Panc1 (cell line): ENCODE measurements at regions not wholly inside any gene's neighbourhood (a gene's known extent, or its start where the extent isn't known, plus 50 kb on each side); places are given as distances from the start of the nearest gene placed in this dataset.

Source experiments
- ATAC-seq: fragments of 200-7000 bp; cut with Tn5 transposase; 2 replicates; pipeline ENCODE4 v1.9.1; 2020; ENCODE audit warnings: mild to moderate bottlenecking, moderate library complexity
- BruUV-seq: library from RNA; stranded (reverse); fragments of 400-500 nt; replicated peaks from 2 replicates; lab custom pipeline; 2021; lab: Mats Ljungman, UMichigan
- CTCF ChIA-PET: fragments of 300-600 bp; sonication (Branson Sonifier 250); formaldehyde crosslinking; loops from one replicate; lab custom pipeline; 2022; ENCODE audit warnings: antibody characterized with exemption; lab: Charles Lee
- POLR2A ChIA-PET: fragments of 300-600 bp; sonication (Branson Sonifier 250); formaldehyde crosslinking; loops from one replicate; lab custom pipeline; 2022; ENCODE audit warnings: antibody characterized with exemption; lab: Charles Lee
- DNase-seq: peaks from one replicate; pipeline ENCODE4 v3.0.0-alpha.2; 2010; ENCODE audit warnings: low read depth, low spot score
- H3K27ac ChIP-seq: 2 replicates; pipeline ENCODE4 v1.5.1; 2011; ENCODE audit warnings: mild to moderate bottlenecking, low read length, inconsistent platforms
- H3K27me3 ChIP-seq: fragments of 200-500 bp; sonication (Bioruptor generic); 2 replicates; pipeline ENCODE4 v1.6.0; 2014; ENCODE audit warnings: low read length, inconsistent platforms; ENCODE audit not compliant: control insufficient read depth, insufficient read depth
- H3K36me3 ChIP-seq: fragments of 200-500 bp; sonication (Bioruptor generic); 2 replicates; pipeline ENCODE4 v1.5.1; 2014; ENCODE audit warnings: inconsistent platforms, mild to moderate bottlenecking, low read length, moderate library complexity; ENCODE audit not compliant: control insufficient read depth, insufficient read depth
- H3K4me1 ChIP-seq: 2 replicates; pipeline ENCODE4 v1.5.1; 2011; ENCODE audit warnings: inconsistent platforms, mild to moderate bottlenecking, low read length, moderate library complexity; ENCODE audit not compliant: control insufficient read depth, insufficient read depth
- H3K4me3 ChIP-seq, 2 experiments: 2 replicates each; pipeline ENCODE4 v1.5.1; 2011 to 2012; ENCODE audit warnings: low read depth in 2 of 2, low read length in 2 of 2, mild to moderate bottlenecking in 2 of 2, inconsistent platforms in 1 of 2, moderate library complexity in 1 of 2
- H3K9me3 ChIP-seq: fragments of 200-500 bp; sonication (Bioruptor generic); 2 replicates; pipeline ENCODE4 v1.5.1; 2014; ENCODE audit warnings: low read depth, mild to moderate bottlenecking, inconsistent platforms, low read length, moderate library complexity; ENCODE audit not compliant: control insufficient read depth, insufficient read depth
- CTCF ChIP-seq: fragments of 450-650 bp; IDR thresholded peaks from 2 replicates; pipeline ENCODE4 v1.5.1; 2017; ENCODE audit warnings: mild to moderate bottlenecking
- POLR2AphosphoS5 ChIP-seq: IDR thresholded peaks from 2 replicates; pipeline ENCODE4 v1.6.1; 2012; ENCODE audit warnings: mild to moderate bottlenecking, low read depth, low read length, moderate library complexity
- REST ChIP-seq, 2 experiments: IDR thresholded peaks; 2 replicates each; pipeline ENCODE4 v1.6.1; 2011 to 2012; ENCODE audit warnings: low read depth in 2 of 2, control low read depth in 1 of 2, low read length in 1 of 2, mild to moderate bottlenecking in 1 of 2, moderate library complexity in 1 of 2; ENCODE audit not compliant: insufficient read depth in 1 of 2
- SIN3A ChIP-seq: IDR thresholded peaks from 2 replicates; pipeline ENCODE4 v1.6.1; 2012; ENCODE audit warnings: low read depth, mild to moderate bottlenecking, low read length, moderate library complexity, borderline replicate concordance; ENCODE audit not compliant: insufficient read depth
- TCF7L2 ChIP-seq: IDR thresholded peaks from 2 replicates; pipeline ENCODE4 v1.6.1; 2011; ENCODE audit warnings: mild to moderate bottlenecking, low read depth, low read length, inconsistent platforms
- in situ Hi-C: cut with HindIII; loops from 2 replicates; pipeline ENCODE4 v1.10.0; 2016; ENCODE audit warnings: low sequenced_read_pairs, low pct_unique_long_range_greater_than_20kb
- intact Hi-C: fragments of 100-400 bp; cut with micrococcal nuclease; formaldehyde crosslinking; loops from one replicate; pipeline ENCODE4 v1.10.0; 2022; ENCODE audit not compliant: unreplicated experiment

GRCh38 chr4:125401784-125402183 lies 87.0 kb downstream of the FAT4 start:
- H3K27ac ChIP-seq, result no peak overlapping the region
- no peaks in the 10 kb centered on the region for H3K27me3 ChIP-seq
- intact Hi-C loops, result no loop called here
- H3K9me3 ChIP-seq, result no peaks in the 10 kb centered on the region
- ChIA-PET POLR2A (no interaction called here), CTCF (no interaction called here)
- peaks cover 16% of the 10 kb centered on the region for H3K4me1 ChIP-seq
- H3K36me3 ChIP-seq, result no peaks in the 10 kb centered on the region
- H3K4me3 ChIP-seq, result no peak overlapping the region
- no peak for TF ChIP-seq CTCF
- no peak for TF ChIP-seq POLR2AphosphoS5
- no peak for TF ChIP-seq TCF7L2
- no peak for TF ChIP-seq SIN3A
- TF ChIP-seq REST (IDR thresholded peaks at IDR 0.05; ENCODE audit: insufficient read depth in 1 of 2, low read depth in 2 of 2, low read length in 1 of 2), result no peak
- BruUV-seq, result no TSS peak
- ATAC-seq, result no peak
- DNase-seq, result no peak
- in situ Hi-C loops, result no loop called here

- Histone ChIP-seq H3K27ac (no peak overlapping the region), H3K4me1 (no peaks in the 10 kb centered on the region), H3K4me3 (no peak overlapping the region), H3K27me3 (no peaks in the 10 kb centered on the region), H3K36me3 (no peaks in the 10 kb centered on the region), H3K9me3 (no peaks in the 10 kb centered on the region; the same call in 1 of the 2 replicates)
- BruUV-seq, result no TSS peak
- in situ Hi-C loops (no loop called here), intact Hi-C loops (no loop called here)
- no peak for ATAC-seq
- TF ChIP-seq CTCF, result no peak
- no peak for TF ChIP-seq POLR2AphosphoS5
- no peak for TF ChIP-seq TCF7L2
- no peak for TF ChIP-seq SIN3A
- TF ChIP-seq REST (IDR thresholded peaks at IDR 0.05; ENCODE audit: insufficient read depth in 1 of 2, low read depth in 2 of 2, low read length in 1 of 2), result no peak
- ChIA-PET CTCF (no interaction called here), POLR2A (no interaction called here)
- no peak for DNase-seq
These were observed 105.8 kb downstream of the FAT4 start for GRCh38 chr4:125420526-125420925.
